ENCODE measurements at regions not wholly inside any gene's neighbourhood (a gene's known extent, or its start where the extent isn't known, plus 50 kb on each side); places are given as distances from the start of the nearest gene placed in this dataset.

DNA sequence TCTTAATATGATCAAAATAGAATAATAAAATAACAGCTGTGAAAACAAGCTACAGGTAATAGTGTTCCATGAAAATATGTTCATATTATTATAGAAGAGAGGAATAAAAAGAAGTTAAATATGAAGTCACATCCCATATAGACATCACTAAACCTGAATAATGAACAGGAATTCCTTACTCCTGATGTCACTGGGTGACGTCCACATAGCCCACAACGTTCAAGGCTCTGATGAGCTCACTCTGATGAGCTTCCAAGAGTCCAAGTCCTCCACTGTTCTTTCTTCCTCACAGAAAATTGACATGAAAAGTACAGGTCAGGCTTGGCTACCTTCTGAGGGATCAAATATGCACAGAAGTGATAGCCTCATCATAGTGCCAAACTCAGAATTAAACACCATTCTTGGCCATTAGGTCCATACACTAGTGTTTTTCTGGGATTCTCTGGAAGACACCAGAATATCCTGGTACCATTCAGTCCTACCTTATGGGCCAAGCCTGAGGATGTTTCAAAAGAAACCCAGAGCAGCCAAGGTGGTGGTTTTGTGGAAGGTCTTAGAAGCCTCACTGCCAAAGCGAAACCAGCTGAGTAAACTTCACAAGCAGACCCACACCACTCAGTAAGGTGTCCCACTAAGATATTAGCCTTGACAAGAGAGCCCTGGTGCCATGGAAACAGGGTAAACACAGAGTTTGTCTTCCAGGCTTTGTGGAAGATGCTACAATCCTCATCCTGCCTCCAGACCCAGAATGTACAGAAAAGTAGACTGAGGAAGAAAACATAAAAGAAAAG is 138.4 kb upstream of the HHIP start:
- no peak for TF ChIP-seq CTCF (IDR thresholded peaks at IDR 0.05)
- TF ChIP-seq POLR2A (IDR thresholded peaks at IDR 0.05), result no peak

Data from body of pancreas (tissue), 4 donors.